Smooth muscle cell (in vitro differentiated cells): ENCODE measurements at regions not wholly inside any gene's neighbourhood (a gene's known extent, or its start where the extent isn't known, plus 50 kb on each side); places are given as distances from the start of the nearest gene placed in this dataset.

Experiments used
- DNase-seq: peaks from one replicate; lab custom pipeline; 2025; ENCODE audit not compliant: unreplicated experiment; lab: John Stamatoyannopoulos, UW
- H2AFZ ChIP-seq: fragments of 200-600 bp; sonication (generic); 2 replicates; pipeline ENCODE4 v1.6.0; 2016; ENCODE audit warnings: antibody characterized with exemption, low read depth, mild to moderate bottlenecking
- H3F3A ChIP-seq: fragments of 200-600 bp; sonication (generic); 2 replicates; pipeline ENCODE4 v1.6.0; 2017; ENCODE audit warnings: antibody characterized with exemption, low read depth
- H3K27ac ChIP-seq: fragments of 200-600 bp; sonication (generic); 2 replicates; pipeline ENCODE4 v1.5.1; 2016; ENCODE audit warnings: low read depth, mild to moderate bottlenecking
- H3K27me3 ChIP-seq: fragments of 200-600 bp; sonication (generic); 2 replicates; pipeline ENCODE4 v1.6.1; 2016; ENCODE audit warnings: low read depth, mild to moderate bottlenecking
- H3K36me3 ChIP-seq: fragments of 200-600 bp; sonication (generic); 2 replicates; pipeline ENCODE4 v1.5.1; 2016; ENCODE audit warnings: low read depth
- H3K4me1 ChIP-seq: fragments of 200-600 bp; sonication (generic); 2 replicates; pipeline ENCODE4 v1.5.1; 2016; ENCODE audit warnings: low read depth
- H3K4me2 ChIP-seq: fragments of 200-600 bp; sonication (generic); 2 replicates; pipeline ENCODE4 v1.6.0; 2016; ENCODE audit warnings: mild to moderate bottlenecking
- H3K4me3 ChIP-seq: fragments of 200-600 bp; sonication (generic); 2 replicates; pipeline ENCODE4 v1.5.1; 2016; ENCODE audit warnings: mild to moderate bottlenecking
- H3K79me2 ChIP-seq: fragments of 200-600 bp; sonication (generic); 2 replicates; pipeline ENCODE4 v1.6.0; 2016; ENCODE audit warnings: low read depth, mild to moderate bottlenecking
- H3K9ac ChIP-seq: fragments of 200-600 bp; sonication (generic); 2 replicates; pipeline ENCODE4 v1.6.0; 2016; ENCODE audit warnings: low read depth
- H3K9me3 ChIP-seq: fragments of 200-600 bp; sonication (generic); replicated peaks from 2 replicates; pipeline ENCODE4 v1.5.1; 2016; ENCODE audit warnings: low read depth
- H4K20me1 ChIP-seq: fragments of 200-600 bp; sonication (generic); 2 replicates; pipeline ENCODE4 v1.6.0; 2016; ENCODE audit warnings: low read depth
- WGBS: methylation state at CpG from one replicate; pipeline ENCODE4 v1.1.7; 2016; ENCODE audit warnings: low lambda C conversion rate; 5-methylcytosine and 5-hydroxymethylcytosine counted together
- TF ChIP-seq, protein P1 (sequence below): fragments of 200-600 bp; sonication (generic); IDR thresholded peaks from 2 replicates; pipeline ENCODE4 v1.5.1; 2017; ENCODE audit warnings: borderline replicate concordance, mild to moderate bottlenecking, antibody characterized with exemption; ENCODE audit not compliant: insufficient read depth, poor library complexity, severe bottlenecking

DNA sequence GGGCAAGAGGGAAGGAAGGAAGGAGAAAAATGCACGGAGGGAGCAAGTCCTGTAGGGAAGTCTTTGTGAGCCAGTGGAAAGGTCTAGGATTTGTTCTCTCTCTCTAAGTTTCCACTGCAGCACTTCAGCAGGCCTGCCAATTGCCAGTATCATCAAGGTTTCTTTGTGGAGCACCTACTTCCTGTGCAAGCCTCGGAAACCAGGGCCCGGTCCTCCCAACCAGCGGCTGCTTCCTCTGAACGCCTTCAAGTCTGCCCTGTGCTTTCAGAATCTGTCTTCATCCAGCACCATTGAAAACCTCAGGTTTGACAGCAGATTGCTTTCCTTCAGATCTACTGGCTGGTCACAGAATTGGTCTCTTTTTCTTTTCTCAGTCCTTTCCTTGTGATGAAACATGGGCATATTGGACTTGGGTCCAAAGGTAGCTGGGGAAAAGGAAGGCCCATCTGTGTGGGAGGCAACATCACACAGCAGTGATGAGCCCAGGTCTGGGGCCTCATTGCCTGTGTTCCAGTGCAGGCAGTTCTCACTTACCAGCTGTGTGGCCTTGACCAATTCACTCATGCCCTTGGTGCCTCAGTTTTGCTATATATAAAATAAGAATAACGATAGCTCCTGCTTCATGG lies 144.5 kb downstream of the SEC16B start:
- WGBS, result 90% methylated on average over 6 of the region's 6 CpGs
- peaks cover 4% of the 10 kb centered on the region for H3K27me3 ChIP-seq
- H4K20me1 ChIP-seq, result no peaks in the 10 kb centered on the region
- TF ChIP-seq, protein P1, sequence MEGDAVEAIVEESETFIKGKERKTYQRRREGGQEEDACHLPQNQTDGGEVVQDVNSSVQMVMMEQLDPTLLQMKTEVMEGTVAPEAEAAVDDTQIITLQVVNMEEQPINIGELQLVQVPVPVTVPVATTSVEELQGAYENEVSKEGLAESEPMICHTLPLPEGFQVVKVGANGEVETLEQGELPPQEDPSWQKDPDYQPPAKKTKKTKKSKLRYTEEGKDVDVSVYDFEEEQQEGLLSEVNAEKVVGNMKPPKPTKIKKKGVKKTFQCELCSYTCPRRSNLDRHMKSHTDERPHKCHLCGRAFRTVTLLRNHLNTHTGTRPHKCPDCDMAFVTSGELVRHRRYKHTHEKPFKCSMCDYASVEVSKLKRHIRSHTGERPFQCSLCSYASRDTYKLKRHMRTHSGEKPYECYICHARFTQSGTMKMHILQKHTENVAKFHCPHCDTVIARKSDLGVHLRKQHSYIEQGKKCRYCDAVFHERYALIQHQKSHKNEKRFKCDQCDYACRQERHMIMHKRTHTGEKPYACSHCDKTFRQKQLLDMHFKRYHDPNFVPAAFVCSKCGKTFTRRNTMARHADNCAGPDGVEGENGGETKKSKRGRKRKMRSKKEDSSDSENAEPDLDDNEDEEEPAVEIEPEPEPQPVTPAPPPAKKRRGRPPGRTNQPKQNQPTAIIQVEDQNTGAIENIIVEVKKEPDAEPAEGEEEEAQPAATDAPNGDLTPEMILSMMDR, result no peak
- no peak overlapping the region for H2AFZ ChIP-seq
- H3K9me3 ChIP-seq, result no peaks in the 10 kb centered on the region
- H3K36me3 ChIP-seq, result no peaks in the 10 kb centered on the region
- H3F3A ChIP-seq, result no peaks in the 10 kb centered on the region
- no peaks in the 10 kb centered on the region for H3K79me2 ChIP-seq
- no peak overlapping the region for H3K4me3 ChIP-seq
- H3K27ac ChIP-seq, result no peak overlapping the region
- H3K4me1 ChIP-seq, result no peaks in the 10 kb centered on the region
- no peak overlapping the region for H3K4me2 ChIP-seq
- no peak overlapping the region for H3K9ac ChIP-seq
- no peak for DNase-seq

DNA sequence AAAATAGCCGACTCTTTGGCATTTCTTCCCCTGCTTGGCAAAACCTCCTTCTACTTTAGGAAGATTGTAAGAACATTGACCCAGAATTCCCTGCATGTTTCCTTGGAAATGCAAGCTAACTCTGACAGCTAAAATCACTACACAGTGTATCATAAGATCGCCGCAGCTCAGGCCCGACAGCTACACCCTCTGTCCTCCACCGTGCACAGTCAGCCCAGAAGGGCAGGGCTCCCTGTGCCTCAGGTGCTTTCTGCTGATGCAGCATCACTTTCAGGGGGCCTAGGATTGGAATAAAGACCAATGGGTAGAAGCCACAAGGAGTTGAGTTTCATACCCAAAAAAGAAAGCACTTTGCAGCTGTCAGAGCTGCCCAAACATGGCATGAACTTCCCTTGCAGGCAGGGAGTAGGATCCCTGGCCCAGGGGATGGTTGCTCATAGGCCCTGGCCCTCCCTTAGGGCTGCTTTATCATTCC lies 145.3 kb downstream of the SEC16B start:
- H2AFZ ChIP-seq, result no peak overlapping the region

DNA sequence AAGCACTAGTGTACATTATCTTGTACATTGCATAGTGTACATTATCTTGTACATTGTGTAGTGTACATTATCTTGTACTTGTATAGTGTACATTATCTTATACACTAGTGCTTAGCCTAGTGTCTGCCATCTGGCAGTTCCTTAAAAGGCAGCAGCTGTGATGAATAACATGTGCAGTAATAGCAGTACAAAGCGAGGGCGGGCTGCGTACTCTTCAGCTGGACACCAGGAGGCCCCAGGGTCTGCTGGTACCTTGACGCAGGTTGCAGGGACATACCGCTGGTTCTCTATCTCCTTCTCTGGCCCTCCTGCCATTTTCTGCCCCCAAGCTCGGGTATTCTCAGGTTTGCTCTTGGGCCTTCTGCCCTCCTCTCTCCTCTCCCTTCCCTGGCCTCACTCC lies 149.6 kb downstream of the SEC16B start:
- no peaks in the 10 kb centered on the region for H3K4me1 ChIP-seq
- H3K9me3 ChIP-seq, result no peaks in the 10 kb centered on the region
- H3K36me3 ChIP-seq, result no peaks in the 10 kb centered on the region
- H3K27me3 ChIP-seq, result peaks cover 4% of the 10 kb centered on the region
- no peak overlapping the region for H3K27ac ChIP-seq
- H3F3A ChIP-seq, result no peaks in the 10 kb centered on the region
- no peaks in the 10 kb centered on the region for H4K20me1 ChIP-seq
- no peaks in the 10 kb centered on the region for H3K79me2 ChIP-seq
- no peak overlapping the region for H3K9ac ChIP-seq
- H3K4me3 ChIP-seq, result no peak overlapping the region
- DNase-seq, result no peak
- TF ChIP-seq, protein P1, result no peak
- no peak overlapping the region for H3K4me2 ChIP-seq
- no peak overlapping the region for H2AFZ ChIP-seq
- 85% methylated on average over 6 of the region's 6 CpGs for whole genome bisulfite sequencing

More for the DNA sequence above, 145.3 kb downstream of the SEC16B start:
- Histone ChIP-seq H3K27ac (no peak overlapping the region), H3F3A (no peaks in the 10 kb centered on the region), H3K36me3 (no peaks in the 10 kb centered on the region), H3K4me3 (no peak overlapping the region), H3K9ac (no peak overlapping the region), H3K4me2 (no peak overlapping the region), H3K27me3 (peaks cover 4% of the 10 kb centered on the region), H4K20me1 (no peaks in the 10 kb centered on the region), H3K79me2 (no peaks in the 10 kb centered on the region), H3K9me3 (no peaks in the 10 kb centered on the region), H3K4me1 (no peaks in the 10 kb centered on the region)
- 86% methylated on average over 5 of the region's 5 CpGs for WGBS
- DNase-seq, result no peak
- TF ChIP-seq, protein P1, result no peak
